SK-N-SH treated with all-trans-retinoic acid at 6 μM for 48 hours (cell line): ENCODE measurements at regions not wholly inside any gene's neighbourhood (a gene's known extent, or its start where the extent isn't known, plus 50 kb on each side); places are given as distances from the start of the nearest gene placed in this dataset.

Experiments used
- ATAC-seq: fragments of 200-7000 bp; cut with Tn5 transposase; 3 replicates; pipeline ENCODE4 v1.9.1; 2020; ENCODE audit warnings: mild to moderate bottlenecking, moderate library complexity
- ARNTL ChIP-seq: fragments of 450-650 bp; formaldehyde crosslinking; IDR thresholded peaks from 2 replicates; pipeline ENCODE4 v1.5.0; 2020; ENCODE audit warnings: low read depth, mild to moderate bottlenecking, moderate library complexity, borderline replicate concordance
- BACH2 ChIP-seq: fragments of 250-450 bp; sonication (Bioruptor Pico); IDR thresholded peaks from 2 replicates; pipeline ENCODE4 v1.9.0; 2021; ENCODE audit warnings: mild to moderate bottlenecking, borderline replicate concordance
- CSDC2 ChIP-seq: fragments of 250-450 bp; sonication (Bioruptor Pico); IDR thresholded peaks from 2 replicates; pipeline ENCODE4 v1.5.0; 2020; ENCODE audit warnings: mild to moderate bottlenecking, moderate library complexity
- ESRRG ChIP-seq: fragments of 250-450 bp; sonication (Bioruptor Pico); IDR thresholded peaks from 2 replicates; pipeline ENCODE4 v1.6.1; 2021; ENCODE audit warnings: mild to moderate bottlenecking
- GLIS3 ChIP-seq: fragments of 250-450 bp; sonication (Bioruptor Pico); IDR thresholded peaks from 2 replicates; pipeline ENCODE4 v1.5.0; 2020; ENCODE audit warnings: mild to moderate bottlenecking, moderate library complexity
- ISL1 ChIP-seq: fragments of 250-450 bp; sonication (Bioruptor Pico); IDR thresholded peaks from 2 replicates; pipeline ENCODE4 v2.1.2; 2022; ENCODE audit warnings: mild to moderate bottlenecking, moderate library complexity
- OSR1 ChIP-seq: fragments of 250-450 bp; sonication (Bioruptor Pico); IDR thresholded peaks from 2 replicates; pipeline ENCODE4 v1.8.0; 2022; ENCODE audit warnings: moderate library complexity, mild to moderate bottlenecking, inconsistent platforms
- PATZ1 ChIP-seq: fragments of 250-450 bp; sonication (Bioruptor Pico); IDR thresholded peaks from 2 replicates; pipeline ENCODE4 v1.8.0; 2020; ENCODE audit warnings: mild to moderate bottlenecking, moderate library complexity, borderline replicate concordance
- POU6F1 ChIP-seq: fragments of 250-450 bp; sonication (Bioruptor Pico); IDR thresholded peaks from 2 replicates; pipeline ENCODE4 v1.8.0; 2021; ENCODE audit warnings: low read depth, mild to moderate bottlenecking, moderate library complexity, borderline replicate concordance
- PPARA ChIP-seq: fragments of 250-450 bp; sonication (Bioruptor Pico); IDR thresholded peaks from 2 replicates; pipeline ENCODE4 v1.5.0; 2020; ENCODE audit warnings: mild to moderate bottlenecking, borderline replicate concordance
- RARB ChIP-seq: fragments of 250-450 bp; sonication (Bioruptor Pico); IDR thresholded peaks from 2 replicates; pipeline ENCODE4 v1.8.0; 2021; ENCODE audit warnings: mild to moderate bottlenecking, moderate library complexity
- SNAI2 ChIP-seq: fragments of 250-450 bp; sonication (Bioruptor Pico); IDR thresholded peaks from 2 replicates; pipeline ENCODE4 v1.5.0; 2020; ENCODE audit warnings: mild to moderate bottlenecking, moderate library complexity
- TCF4 ChIP-seq: fragments of 250-450 bp; sonication (Bioruptor Pico); IDR thresholded peaks from 2 replicates; pipeline ENCODE4 v1.8.0; 2021; ENCODE audit warnings: mild to moderate bottlenecking, moderate library complexity, borderline replicate concordance
- TOX ChIP-seq: fragments of 250-450 bp; sonication (Bioruptor Pico); IDR thresholded peaks from 2 replicates; pipeline ENCODE4 v1.8.0; 2021; ENCODE audit warnings: mild to moderate bottlenecking, moderate library complexity, borderline replicate concordance
- ZC3H10 ChIP-seq: fragments of 250-450 bp; sonication (Bioruptor Pico); IDR thresholded peaks from 2 replicates; pipeline ENCODE4 v1.5.1; 2021; ENCODE audit warnings: mild to moderate bottlenecking, moderate library complexity
- ZFP3 ChIP-seq: fragments of 250-450 bp; sonication (Bioruptor Pico); IDR thresholded peaks from 2 replicates; pipeline ENCODE4 v1.5.0; 2020; ENCODE audit warnings: mild to moderate bottlenecking, moderate library complexity
- ZNF565 ChIP-seq: fragments of 450-650 bp; formaldehyde crosslinking; conservative IDR thresholded peaks from 2 replicates; pipeline ENCODE4 v1.5.0; 2020; ENCODE audit warnings: low read depth, mild to moderate bottlenecking, moderate library complexity
- ZNF70 ChIP-seq: fragments of 450-650 bp; formaldehyde crosslinking; IDR thresholded peaks from 2 replicates; pipeline ENCODE4 v1.5.0; 2020; ENCODE audit warnings: mild to moderate bottlenecking, moderate library complexity
- ZNF8 ChIP-seq: fragments of 450-650 bp; formaldehyde crosslinking; IDR thresholded peaks from 2 replicates; pipeline ENCODE4 v1.5.0; 2020; ENCODE audit warnings: mild to moderate bottlenecking, moderate library complexity
- TF ChIP-seq, protein P1 (sequence below): fragments of 250-450 bp; sonication (Bioruptor Pico); IDR thresholded peaks from 2 replicates; pipeline ENCODE4 v1.5.1; 2020; ENCODE audit warnings: low read depth, mild to moderate bottlenecking, moderate library complexity
- TF ChIP-seq, protein P2 (sequence below): fragments of 250-450 bp; sonication (Bioruptor Pico); IDR thresholded peaks from 2 replicates; pipeline ENCODE4 v1.5.1; 2021; ENCODE audit warnings: mild to moderate bottlenecking, moderate library complexity
- TF ChIP-seq, protein P3 (sequence below): fragments of 250-450 bp; sonication (Bioruptor Pico); IDR thresholded peaks from 2 replicates; pipeline ENCODE4 v1.5.0; 2020; ENCODE audit warnings: mild to moderate bottlenecking, moderate library complexity

DNA sequence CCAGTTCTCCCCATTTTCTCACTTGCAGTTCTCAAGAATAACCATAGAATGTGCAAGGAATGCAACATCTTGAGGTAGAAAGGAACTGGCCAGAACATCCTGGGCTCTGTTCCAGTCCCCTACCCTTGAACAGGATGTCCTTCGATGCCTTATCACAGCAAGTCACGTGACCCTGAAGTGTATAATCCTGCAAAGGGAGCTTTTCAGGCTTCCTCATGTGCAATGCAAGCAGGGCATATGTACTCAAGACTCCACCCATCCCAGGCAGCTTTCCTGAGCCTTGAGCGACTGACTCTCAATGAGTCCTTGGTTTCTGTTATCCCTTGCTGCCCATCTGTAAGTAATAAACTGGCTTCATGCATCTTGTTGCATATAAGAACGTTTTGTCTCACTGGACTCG, 311.0 kb downstream of the MRPL39 start:
- no peak for TF ChIP-seq OSR1 (CRISPR knock-in tag)
- TF ChIP-seq BACH2 (CRISPR knock-in tag) = no peak
- TF ChIP-seq ARNTL (CRISPR knock-in tag) = no peak
- no peak for TF ChIP-seq SNAI2 (CRISPR knock-in tag)
- TF ChIP-seq ZNF70 = no peak
- TF ChIP-seq ZC3H10 (CRISPR knock-in tag) = no peak
- TF ChIP-seq, protein P1, sequence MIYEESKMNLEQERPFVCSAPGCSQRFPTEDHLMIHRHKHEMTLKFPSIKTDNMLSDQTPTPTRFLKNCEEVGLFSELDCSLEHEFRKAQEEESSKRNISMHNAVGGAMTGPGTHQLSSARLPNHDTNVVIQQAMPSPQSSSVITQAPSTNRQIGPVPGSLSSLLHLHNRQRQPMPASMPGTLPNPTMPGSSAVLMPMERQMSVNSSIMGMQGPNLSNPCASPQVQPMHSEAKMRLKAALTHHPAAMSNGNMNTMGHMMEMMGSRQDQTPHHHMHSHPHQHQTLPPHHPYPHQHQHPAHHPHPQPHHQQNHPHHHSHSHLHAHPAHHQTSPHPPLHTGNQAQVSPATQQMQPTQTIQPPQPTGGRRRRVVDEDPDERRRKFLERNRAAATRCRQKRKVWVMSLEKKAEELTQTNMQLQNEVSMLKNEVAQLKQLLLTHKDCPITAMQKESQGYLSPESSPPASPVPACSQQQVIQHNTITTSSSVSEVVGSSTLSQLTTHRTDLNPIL = no peak
- no peak for TF ChIP-seq TOX
- no peak for TF ChIP-seq TCF4 (CRISPR knock-in tag)
- TF ChIP-seq ZNF8 (CRISPR knock-in tag) = no peak
- no peak for ATAC-seq

- TF ChIP-seq RARB (CRISPR knock-in tag) = no peak
- TF ChIP-seq TOX = no peak
- TF ChIP-seq ESRRG (CRISPR knock-in tag) = no peak
- TF ChIP-seq TCF4 (CRISPR knock-in tag) = no peak
- no peak for TF ChIP-seq GLIS3 (CRISPR knock-in tag)
- TF ChIP-seq, protein P2, sequence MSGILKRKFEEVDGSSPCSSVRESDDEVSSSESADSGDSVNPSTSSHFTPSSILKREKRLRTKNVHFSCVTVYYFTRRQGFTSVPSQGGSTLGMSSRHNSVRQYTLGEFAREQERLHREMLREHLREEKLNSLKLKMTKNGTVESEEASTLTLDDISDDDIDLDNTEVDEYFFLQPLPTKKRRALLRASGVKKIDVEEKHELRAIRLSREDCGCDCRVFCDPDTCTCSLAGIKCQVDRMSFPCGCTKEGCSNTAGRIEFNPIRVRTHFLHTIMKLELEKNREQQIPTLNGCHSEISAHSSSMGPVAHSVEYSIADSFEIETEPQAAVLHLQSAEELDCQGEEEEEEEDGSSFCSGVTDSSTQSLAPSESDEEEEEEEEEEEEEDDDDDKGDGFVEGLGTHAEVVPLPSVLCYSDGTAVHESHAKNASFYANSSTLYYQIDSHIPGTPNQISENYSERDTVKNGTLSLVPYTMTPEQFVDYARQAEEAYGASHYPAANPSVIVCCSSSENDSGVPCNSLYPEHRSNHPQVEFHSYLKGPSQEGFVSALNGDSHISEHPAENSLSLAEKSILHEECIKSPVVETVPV = no peak
- no peak for TF ChIP-seq ZC3H10 (CRISPR knock-in tag)
- no peak for TF ChIP-seq PPARA (CRISPR knock-in tag)
- TF ChIP-seq ZNF70 = no peak
- no peak for ATAC-seq
Measured at GRCh38 chr21:25292396-25292795, 314.9 kb downstream of the MRPL39 start.

DNA sequence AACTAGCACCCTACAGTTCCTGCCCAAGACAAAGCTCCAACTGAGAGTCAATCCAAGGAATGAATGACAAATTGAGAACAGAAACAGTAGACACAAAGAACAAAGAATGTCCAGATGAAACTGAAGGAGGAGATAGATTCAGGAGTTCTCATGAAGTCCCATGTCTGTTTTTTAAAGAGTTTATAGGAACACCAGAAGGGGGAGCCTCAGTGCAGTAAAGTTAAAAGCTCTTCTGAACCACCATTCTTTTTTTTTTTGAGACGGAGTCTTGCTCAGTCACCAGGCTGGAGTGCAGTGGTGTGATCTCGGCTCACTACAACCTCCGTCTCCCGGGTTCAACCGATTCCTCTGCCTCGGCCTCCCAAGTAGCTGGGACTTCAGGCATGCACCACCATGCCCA, 323.6 kb downstream of the MRPL39 start:
- no peak for ATAC-seq

More for the DNA sequence above, 323.6 kb downstream of the MRPL39 start:
- no peak for TF ChIP-seq ZNF8 (CRISPR knock-in tag)
- TF ChIP-seq POU6F1 (CRISPR knock-in tag) = no peak
- no peak for TF ChIP-seq GLIS3 (CRISPR knock-in tag)
- TF ChIP-seq ZNF70 = no peak
- TF ChIP-seq SNAI2 (CRISPR knock-in tag) = no peak
- TF ChIP-seq ZFP3 (CRISPR knock-in tag) = no peak
- no peak for TF ChIP-seq PATZ1 (CRISPR knock-in tag)
- no peak for TF ChIP-seq CSDC2
- no peak for TF ChIP-seq ISL1 (CRISPR knock-in tag)
- no peak for TF ChIP-seq TOX
- TF ChIP-seq TCF4 (CRISPR knock-in tag) = no peak
- TF ChIP-seq, protein P3, sequence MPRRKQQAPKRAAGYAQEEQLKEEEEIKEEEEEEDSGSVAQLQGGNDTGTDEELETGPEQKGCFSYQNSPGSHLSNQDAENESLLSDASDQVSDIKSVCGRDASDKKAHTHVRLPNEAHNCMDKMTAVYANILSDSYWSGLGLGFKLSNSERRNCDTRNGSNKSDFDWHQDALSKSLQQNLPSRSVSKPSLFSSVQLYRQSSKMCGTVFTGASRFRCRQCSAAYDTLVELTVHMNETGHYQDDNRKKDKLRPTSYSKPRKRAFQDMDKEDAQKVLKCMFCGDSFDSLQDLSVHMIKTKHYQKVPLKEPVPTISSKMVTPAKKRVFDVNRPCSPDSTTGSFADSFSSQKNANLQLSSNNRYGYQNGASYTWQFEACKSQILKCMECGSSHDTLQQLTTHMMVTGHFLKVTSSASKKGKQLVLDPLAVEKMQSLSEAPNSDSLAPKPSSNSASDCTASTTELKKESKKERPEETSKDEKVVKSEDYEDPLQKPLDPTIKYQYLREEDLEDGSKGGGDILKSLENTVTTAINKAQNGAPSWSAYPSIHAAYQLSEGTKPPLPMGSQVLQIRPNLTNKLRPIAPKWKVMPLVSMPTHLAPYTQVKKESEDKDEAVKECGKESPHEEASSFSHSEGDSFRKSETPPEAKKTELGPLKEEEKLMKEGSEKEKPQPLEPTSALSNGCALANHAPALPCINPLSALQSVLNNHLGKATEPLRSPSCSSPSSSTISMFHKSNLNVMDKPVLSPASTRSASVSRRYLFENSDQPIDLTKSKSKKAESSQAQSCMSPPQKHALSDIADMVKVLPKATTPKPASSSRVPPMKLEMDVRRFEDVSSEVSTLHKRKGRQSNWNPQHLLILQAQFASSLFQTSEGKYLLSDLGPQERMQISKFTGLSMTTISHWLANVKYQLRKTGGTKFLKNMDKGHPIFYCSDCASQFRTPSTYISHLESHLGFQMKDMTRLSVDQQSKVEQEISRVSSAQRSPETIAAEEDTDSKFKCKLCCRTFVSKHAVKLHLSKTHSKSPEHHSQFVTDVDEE = no peak
- no peak for TF ChIP-seq RARB (CRISPR knock-in tag)
- TF ChIP-seq ZC3H10 (CRISPR knock-in tag) = no peak
- TF ChIP-seq ZNF565 = no peak
- no peak for TF ChIP-seq ESRRG (CRISPR knock-in tag)
- TF ChIP-seq OSR1 (CRISPR knock-in tag) = no peak
- TF ChIP-seq, all 23 proteins: peak for 0
